HepG2 (cell line): ENCODE measurements at regions not wholly inside any gene's neighbourhood (a gene's known extent, or its start where the extent isn't known, plus 50 kb on each side); places are given as distances from the start of the nearest gene placed in this dataset.

Experiments
- ARHGAP35 ChIP-seq: sonication (generic); formaldehyde crosslinking; IDR thresholded peaks from 2 replicates; pipeline ENCODE4 v1.9.0; 2022; ENCODE audit warnings: mild to moderate bottlenecking, inconsistent platforms, moderate library complexity, missing genetic modification reagents, borderline replicate concordance
- ARNT ChIP-seq: fragments of 450-650 bp; IDR thresholded peaks from 2 replicates; pipeline ENCODE4 v1.6.1; 2017
- CTCF ChIP-seq: sonication (generic); formaldehyde crosslinking; IDR thresholded peaks from 2 replicates; pipeline ENCODE4 v1.5.0; 2020; ENCODE audit warnings: mild to moderate bottlenecking, missing genetic modification reagents, moderate library complexity
- HCFC1 ChIP-seq: fragments of 150-350 bp; IDR thresholded peaks from 2 replicates; pipeline ENCODE4 v1.6.1; 2014; ENCODE audit warnings: low read depth, low read length
- JARID2 ChIP-seq: sonication (generic); formaldehyde crosslinking; IDR thresholded peaks from 2 replicates; pipeline ENCODE4 v1.8.1; 2023; ENCODE audit warnings: missing genetic modification reagents, inconsistent platforms; ENCODE audit not compliant: insufficient replicate concordance
- NFRKB ChIP-seq: fragments of 450-650 bp; IDR thresholded peaks from 2 replicates; pipeline ENCODE4 v1.6.1; 2017
- PHB2 ChIP-seq: fragments of 450-650 bp; IDR thresholded peaks from 2 replicates; pipeline ENCODE4 v1.6.1; 2018; ENCODE audit not compliant: partially characterized antibody
- RAD21 ChIP-seq: fragments of 450-650 bp; formaldehyde crosslinking; IDR thresholded peaks from 2 replicates; pipeline ENCODE4 v1.5.0; 2020; ENCODE audit warnings: mild to moderate bottlenecking
- SRSF1 ChIP-seq: fragments of 200-400 bp; formaldehyde crosslinking; optimal IDR thresholded peaks from 2 replicates; pipeline ENCODE3; 2017; ENCODE audit warnings: mild to moderate bottlenecking, low read depth, low read length, moderate library complexity
- ZBED4 ChIP-seq: sonication (generic); formaldehyde crosslinking; IDR thresholded peaks from 2 replicates; pipeline ENCODE4 v1.4.0; 2020; ENCODE audit warnings: missing genetic modification reagents, borderline replicate concordance
- ZNF609 ChIP-seq: sonication (generic); formaldehyde crosslinking; IDR thresholded peaks from 2 replicates; pipeline ENCODE4 v1.4.0; 2020; ENCODE audit warnings: mild to moderate bottlenecking, missing genetic modification reagents, borderline replicate concordance

GRCh38 chr3:80036176-80036575 lies 268.4 kb upstream of the ROBO1 start:
- no peak for TF ChIP-seq JARID2 (CRISPR knock-in tag)
- no peak for TF ChIP-seq ARNT
- no peak for TF ChIP-seq HCFC1
- TF ChIP-seq ZNF609, result no peak
- TF ChIP-seq CTCF (CRISPR knock-in tag), result no peak
- no peak for TF ChIP-seq PHB2
- no peak for TF ChIP-seq ARHGAP35 (CRISPR knock-in tag)
- TF ChIP-seq NFRKB, result no peak
- TF ChIP-seq ZBED4 (CRISPR knock-in tag), result no peak
- no peak for TF ChIP-seq SRSF1
- TF ChIP-seq RAD21, result no peak
